DMS114 treated with DMSO at 0.1 percent for 48 hours (cell line): ENCODE measurements at regions not wholly inside any gene's neighbourhood (a gene's known extent, or its start where the extent isn't known, plus 50 kb on each side); places are given as distances from the start of the nearest gene placed in this dataset.

ENCODE experiments used
- DNase-seq: peaks from one replicate; lab custom pipeline; 2025; ENCODE audit not compliant: unreplicated experiment; lab: John Stamatoyannopoulos, UW

- no peak for DNase-seq
Observed at GRCh38 chr2:51734115-51734514, 702.2 kb upstream of the NRXN1 start.

GRCh38 chr2:51723691-51724090, 691.8 kb upstream of the NRXN1 start:
- no peak for DNase-seq

- no peak for DNase-seq
Observed at GRCh38 chr2:51722311-51722710, 690.4 kb upstream of the NRXN1 start.

DNA sequence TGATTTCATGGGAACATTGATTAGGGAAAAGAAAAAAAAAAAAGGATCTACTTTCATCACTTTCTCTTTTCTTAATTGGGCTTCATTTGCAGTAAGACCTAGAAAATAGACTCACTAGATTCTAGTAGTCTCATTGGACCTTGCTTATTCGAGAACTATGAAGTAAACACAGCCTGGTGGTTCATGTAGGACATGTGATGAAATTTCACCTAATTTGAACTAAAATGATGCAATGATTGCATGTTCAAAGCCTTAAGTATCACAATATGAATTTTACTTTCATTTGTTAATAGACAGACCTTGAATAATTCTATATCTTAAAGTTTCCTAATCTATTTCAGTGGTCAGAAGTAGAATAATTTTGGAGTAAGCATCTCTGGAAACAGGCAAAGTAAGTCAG, 688.9 kb upstream of the NRXN1 start:
- DNase-seq: no peak

GRCh38 chr2:51718881-51719280, 686.9 kb upstream of the NRXN1 start:
- DNase-seq: no peak

DNA sequence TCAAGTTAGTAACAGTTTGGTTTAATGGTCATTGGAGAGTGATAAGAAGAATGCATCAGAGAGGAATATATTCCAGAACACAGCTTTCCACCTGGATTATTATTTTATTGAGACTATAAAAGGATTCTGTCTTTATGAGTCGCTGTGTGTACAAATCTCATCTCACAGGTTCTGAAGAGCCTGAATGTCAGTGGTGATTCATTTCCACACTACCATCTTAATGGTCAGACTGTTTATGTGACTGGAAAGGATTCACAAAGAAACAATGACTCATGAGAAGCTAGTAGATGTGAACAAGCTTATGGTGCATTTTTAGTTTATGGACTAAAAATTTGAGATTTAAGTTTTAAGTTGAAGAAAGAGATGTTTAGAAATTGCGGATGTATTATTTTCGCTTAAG, 685.4 kb upstream of the NRXN1 start:
- no peak for DNase-seq

GRCh38 chr2:51711766-51712165, 679.8 kb upstream of the NRXN1 start:
- DNase-seq: no peak

GRCh38 chr2:51710222-51710621, 678.3 kb upstream of the NRXN1 start:
- no peak for DNase-seq

DNA sequence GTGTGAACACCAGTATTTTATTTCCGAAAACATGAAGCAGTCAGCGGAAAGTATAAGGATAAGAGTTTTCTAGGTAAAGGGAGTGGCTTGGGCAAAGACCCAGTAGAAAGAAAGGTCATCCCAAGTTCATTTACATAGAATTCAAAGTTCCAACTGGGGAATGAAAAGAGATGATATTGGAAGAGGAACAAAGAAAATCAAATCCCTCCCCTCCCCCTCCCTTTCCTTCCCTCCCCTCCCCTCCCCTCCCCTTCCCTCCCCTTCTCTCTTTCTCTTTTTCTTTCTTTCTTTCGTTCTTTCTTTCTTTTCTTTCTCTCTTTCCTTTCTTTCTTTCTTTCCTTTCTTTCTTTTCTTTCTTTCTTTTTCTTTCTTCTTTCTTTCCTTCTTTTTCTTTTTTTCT, 675.7 kb upstream of the NRXN1 start:
- DNase-seq: no peak

- no peak for DNase-seq
Observed at GRCh38 chr2:51706220-51706619, 674.3 kb upstream of the NRXN1 start.

- DNase-seq: no peak
Observed at GRCh38 chr2:51705417-51705816, 673.5 kb upstream of the NRXN1 start.

DNA sequence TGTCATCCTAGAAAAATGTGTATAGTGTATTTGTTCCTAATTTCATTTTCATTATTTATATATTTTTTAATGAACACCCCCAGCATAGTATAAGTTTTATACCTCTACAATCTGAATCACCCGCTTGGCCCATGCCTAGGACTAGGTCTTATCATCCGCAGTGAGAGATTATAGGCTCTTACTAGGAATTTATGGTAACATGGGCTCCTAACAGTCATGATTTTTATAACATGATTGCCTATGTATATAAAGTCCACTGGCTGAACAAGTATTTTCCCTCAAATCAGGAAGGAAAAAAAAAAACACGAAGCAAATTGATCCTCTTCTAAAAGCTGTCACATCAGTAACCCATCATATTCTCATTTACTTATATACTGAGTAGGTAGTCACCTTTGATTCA, 666.1 kb upstream of the NRXN1 start:
- DNase-seq: no peak

DNA sequence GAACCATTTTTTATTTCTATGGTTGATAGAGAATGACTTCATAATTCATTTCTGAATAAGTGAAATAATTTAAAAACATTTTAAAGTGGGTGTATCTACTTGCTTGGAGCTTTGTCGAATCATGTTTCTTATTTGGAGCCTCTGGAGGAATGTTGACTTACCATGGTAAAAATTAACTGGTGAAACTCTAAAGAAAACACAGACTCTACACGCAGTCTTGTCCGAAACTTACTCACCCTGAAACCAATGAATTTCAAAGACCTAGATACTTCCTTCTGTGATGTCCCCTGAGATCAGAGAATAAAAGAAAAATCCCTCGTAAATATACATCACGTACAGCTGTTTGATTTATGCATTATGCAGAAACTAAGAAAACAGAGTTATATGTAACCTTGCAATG, 665.2 kb upstream of the NRXN1 start:
- DNase-seq: no peak

DNA sequence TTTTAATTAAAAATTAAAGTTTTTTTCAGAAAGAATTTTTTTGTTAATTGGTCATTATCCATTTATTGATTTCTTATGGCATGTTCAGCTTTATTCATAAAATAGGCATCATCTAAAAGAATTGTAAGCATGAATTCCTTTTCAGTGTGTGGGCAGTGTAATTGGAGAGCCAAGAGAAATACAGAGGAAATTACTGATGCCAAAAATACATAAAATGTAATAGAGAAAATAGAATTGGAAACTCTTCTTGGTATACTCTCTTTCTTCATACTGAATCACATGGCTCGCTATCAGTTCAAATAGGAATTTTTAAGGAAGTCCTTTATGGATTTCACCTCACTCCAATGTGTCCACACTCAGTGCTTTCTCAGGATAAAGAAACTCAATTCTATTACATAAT, 663.6 kb upstream of the NRXN1 start:
- DNase-seq: no peak

GRCh38 chr2:51693640-51694039, 661.7 kb upstream of the NRXN1 start:
- no peak for DNase-seq

GRCh38 chr2:51681854-51682253, 649.9 kb upstream of the NRXN1 start:
- DNase-seq: no peak

DNA sequence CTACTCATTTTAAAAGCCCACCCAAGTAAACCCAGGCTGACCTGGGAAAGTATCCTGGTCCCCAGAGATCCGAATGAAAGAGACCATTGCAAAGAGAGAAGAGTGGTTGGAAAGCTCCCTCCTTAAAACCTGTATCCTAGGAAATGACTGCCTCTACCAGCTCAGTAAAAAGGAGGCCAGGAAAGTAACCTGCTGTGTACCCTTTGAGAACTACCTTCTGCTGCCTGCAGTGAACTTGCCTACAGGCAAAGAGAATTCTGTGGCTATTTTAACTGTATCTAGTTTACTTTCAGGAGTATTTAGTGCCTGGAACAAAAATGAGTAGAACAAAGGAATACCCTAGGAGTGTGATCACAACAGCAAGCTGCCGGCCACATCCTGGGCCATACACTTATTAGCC, 641.7 kb upstream of the NRXN1 start:
- DNase-seq: no peak

- DNase-seq: no peak
Observed at GRCh38 chr2:51667679-51668078, 635.7 kb upstream of the NRXN1 start.

DNA sequence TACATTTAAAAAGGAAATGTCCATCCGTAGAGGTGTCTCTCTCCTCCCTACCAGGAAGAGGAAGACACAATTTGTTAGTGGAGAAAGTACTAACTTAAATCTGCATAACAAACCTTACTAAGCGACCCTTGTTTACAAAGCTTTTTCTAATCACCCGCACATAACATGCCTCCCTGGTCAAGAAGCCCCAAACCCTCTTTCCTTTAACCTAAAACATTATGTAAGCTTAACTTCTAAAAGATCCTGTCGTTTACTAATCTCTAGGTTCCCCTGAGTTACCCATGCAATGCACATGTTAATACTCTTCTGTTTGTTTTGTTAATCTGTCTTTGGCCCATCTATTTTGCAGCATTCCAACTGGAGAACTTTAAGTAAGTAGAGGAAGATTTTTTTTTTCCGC, 630.3 kb upstream of the NRXN1 start:
- no peak for DNase-seq

DNA sequence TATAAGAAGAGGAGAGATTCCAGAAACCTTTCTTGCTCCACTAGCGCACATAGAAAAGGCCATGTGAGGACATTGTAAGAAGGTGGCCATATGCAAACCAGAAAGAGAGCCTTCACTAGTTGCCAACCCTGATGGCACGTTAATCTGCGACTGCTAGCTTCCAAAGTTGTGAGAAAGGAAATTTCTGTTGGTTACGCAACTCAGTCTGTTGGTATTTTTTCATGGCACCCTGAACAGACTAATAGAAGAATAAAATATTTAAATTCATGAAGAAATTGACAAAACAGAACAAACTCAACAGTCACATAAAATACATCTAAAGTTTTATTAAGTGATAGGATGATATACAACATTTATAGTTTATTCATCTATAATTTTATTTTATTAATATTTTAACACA, 625.9 kb upstream of the NRXN1 start:
- DNase-seq: no peak

DNA sequence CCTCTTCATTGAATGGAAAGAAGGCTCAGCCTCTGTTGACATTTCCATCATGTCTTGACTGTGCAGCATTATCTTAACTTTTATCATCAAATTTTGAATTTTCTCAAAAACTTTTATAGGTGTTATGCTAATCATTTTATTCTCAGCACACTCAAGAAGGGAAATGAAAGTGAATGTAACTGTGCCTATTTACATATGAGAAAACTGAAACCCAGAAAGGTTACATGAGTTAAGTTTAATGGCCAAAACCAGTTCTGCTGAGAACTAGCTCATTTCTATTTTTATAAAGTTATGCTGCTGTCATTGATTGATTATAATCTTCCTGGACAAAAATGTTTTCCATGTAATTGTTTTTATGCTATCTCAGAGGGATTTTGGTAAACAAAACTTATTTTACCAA, 618.8 kb upstream of the NRXN1 start:
- no peak for DNase-seq

GRCh38 chr2:51649366-51649765, 617.4 kb upstream of the NRXN1 start:
- no peak for DNase-seq

DNA sequence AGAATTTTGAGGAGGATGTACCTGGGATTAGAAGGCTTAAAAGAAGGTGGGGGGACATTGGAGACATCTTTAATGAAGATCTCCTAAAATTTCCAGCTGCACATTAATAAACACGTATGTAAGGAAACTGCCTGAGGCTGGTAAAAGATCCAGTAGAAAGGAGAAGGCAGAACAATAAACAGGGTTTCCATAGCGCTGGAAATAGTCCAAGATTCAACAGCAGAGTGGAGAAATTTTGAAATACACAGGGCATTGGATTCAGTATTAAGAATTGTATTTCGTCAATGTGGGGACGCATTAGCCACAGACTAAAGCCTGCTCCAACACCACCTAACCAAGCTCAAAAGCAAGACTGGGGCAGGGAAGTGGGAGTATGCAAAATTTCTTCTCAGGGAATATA, 606.9 kb upstream of the NRXN1 start:
- no peak for DNase-seq

- DNase-seq: no peak
Observed at GRCh38 chr2:51633073-51633472, 601.1 kb upstream of the NRXN1 start.
